ENCODE measurements at regions not wholly inside any gene's neighbourhood (a gene's known extent, or its start where the extent isn't known, plus 50 kb on each side); places are given as distances from the start of the nearest gene placed in this dataset.

DNA sequence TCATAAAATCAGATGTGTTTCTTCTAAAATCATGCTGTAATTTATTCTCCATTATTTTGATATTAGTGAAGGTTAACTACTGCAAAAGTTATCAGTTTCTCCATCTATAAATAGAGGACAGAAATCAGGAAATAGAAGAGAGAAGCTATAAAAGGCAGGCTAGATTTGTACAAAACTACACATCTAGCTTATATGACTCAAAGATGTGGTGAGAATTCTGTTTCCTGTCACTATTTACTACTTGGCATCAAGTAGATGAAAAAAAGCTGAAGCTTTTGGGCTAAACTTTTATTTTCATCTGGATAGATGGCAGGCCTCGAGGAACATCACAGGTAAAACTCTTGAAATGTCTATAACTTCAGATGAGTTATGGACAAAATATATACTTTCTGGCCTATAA, 49.8 kb upstream of the NAB1 start:
- Histone ChIP-seq H3K9me3 (replicated peaks; ENCODE audit: control insufficient read depth, insufficient read depth, low read length) (no peaks in the 10 kb centered on the region), H3K4me2 (ENCODE audit: control insufficient read depth, insufficient read depth) (no peak overlapping the region), H2AFZ (ENCODE audit: control insufficient read depth, low read depth, low read length) (no peak overlapping the region), H3K9ac (ENCODE audit: control insufficient read depth, insufficient read depth, low read length) (no peak overlapping the region), H3K36me3 (ENCODE audit: control insufficient read depth in 2 of 2, insufficient read depth in 2 of 2, low read length in 1 of 2) (no peaks in the 10 kb centered on the region), H4K20me1 (ENCODE audit: control insufficient read depth, insufficient read depth) (no peaks in the 10 kb centered on the region), H3K79me2 (ENCODE audit: control insufficient read depth, insufficient read depth, low read length) (no peaks in the 10 kb centered on the region), H3K27ac (ENCODE audit: control insufficient read depth, insufficient read depth) (no peak overlapping the region), H3K4me3 (no peak overlapping the region), H3K27me3 (replicated peaks in 1 of 2; ENCODE audit: control insufficient read depth in 2 of 2, insufficient read depth in 2 of 2, low read length in 1 of 2) (no peaks in the 10 kb centered on the region), H3K4me1 (ENCODE audit: control insufficient read depth, insufficient read depth, low read length) (peaks cover 3% of the 10 kb centered on the region)
- RAD21 ChIA-PET (ENCODE audit: unreplicated experiment): interaction anchor here (1.0 kb wide), 1 partner anchor 80 kb away, joined by 3 read pairs; no protein-coding TSS in a partner anchor
- no peak for ATAC-seq
- TF ChIP-seq TARDBP (IDR thresholded peaks at IDR 0.05; ENCODE audit: borderline replicate concordance) (no peak), WRNIP1 (IDR thresholded peaks at IDR 0.05; ENCODE audit: borderline replicate concordance, low read depth, low read length) (no peak), SMARCA5 (IDR thresholded peaks at IDR 0.05) (no peak), TAF1 (IDR thresholded peaks at IDR 0.05; ENCODE audit: borderline replicate concordance, low read depth, low read length) (no peak), MEF2B (IDR thresholded peaks at IDR 0.05; ENCODE audit: partially characterized antibody, poor library complexity, severe bottlenecking) (no peak), RELA (IDR thresholded peaks at IDR 0.05; ENCODE audit: borderline replicate concordance, partially characterized antibody) (no peak), SPI1 (IDR thresholded peaks at IDR 0.05; ENCODE audit: borderline replicate concordance, insufficient read depth, low read depth, low read length) (no peak), RAD21 (IDR thresholded peaks at IDR 0.05; ENCODE audit: insufficient read depth, low read depth, low read length) (no peak), SREBF2 (IDR thresholded peaks at IDR 0.05; ENCODE audit: low read length) (no peak), MTA3 (IDR thresholded peaks at IDR 0.05; ENCODE audit: borderline replicate concordance, low read length) (no peak)
- TF ChIP-seq, protein P1, sequence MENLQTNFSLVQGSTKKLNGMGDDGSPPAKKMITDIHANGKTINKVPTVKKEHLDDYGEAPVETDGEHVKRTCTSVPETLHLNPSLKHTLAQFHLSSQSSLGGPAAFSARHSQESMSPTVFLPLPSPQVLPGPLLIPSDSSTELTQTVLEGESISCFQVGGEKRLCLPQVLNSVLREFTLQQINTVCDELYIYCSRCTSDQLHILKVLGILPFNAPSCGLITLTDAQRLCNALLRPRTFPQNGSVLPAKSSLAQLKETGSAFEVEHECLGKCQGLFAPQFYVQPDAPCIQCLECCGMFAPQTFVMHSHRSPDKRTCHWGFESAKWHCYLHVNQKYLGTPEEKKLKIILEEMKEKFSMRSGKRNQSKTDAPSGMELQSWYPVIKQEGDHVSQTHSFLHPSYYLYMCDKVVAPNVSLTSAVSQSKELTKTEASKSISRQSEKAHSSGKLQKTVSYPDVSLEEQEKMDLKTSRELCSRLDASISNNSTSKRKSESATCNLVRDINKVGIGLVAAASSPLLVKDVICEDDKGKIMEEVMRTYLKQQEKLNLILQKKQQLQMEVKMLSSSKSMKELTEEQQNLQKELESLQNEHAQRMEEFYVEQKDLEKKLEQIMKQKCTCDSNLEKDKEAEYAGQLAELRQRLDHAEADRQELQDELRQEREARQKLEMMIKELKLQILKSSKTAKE (IDR thresholded peaks at IDR 0.05; ENCODE audit: low read depth, poor library complexity, severe bottlenecking): no peak
- TF ChIP-seq, protein P2, sequence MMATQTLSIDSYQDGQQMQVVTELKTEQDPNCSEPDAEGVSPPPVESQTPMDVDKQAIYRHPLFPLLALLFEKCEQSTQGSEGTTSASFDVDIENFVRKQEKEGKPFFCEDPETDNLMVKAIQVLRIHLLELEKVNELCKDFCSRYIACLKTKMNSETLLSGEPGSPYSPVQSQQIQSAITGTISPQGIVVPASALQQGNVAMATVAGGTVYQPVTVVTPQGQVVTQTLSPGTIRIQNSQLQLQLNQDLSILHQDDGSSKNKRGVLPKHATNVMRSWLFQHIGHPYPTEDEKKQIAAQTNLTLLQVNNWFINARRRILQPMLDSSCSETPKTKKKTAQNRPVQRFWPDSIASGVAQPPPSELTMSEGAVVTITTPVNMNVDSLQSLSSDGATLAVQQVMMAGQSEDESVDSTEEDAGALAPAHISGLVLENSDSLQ (IDR thresholded peaks at IDR 0.05): no peak
- TF ChIP-seq, protein P3, sequence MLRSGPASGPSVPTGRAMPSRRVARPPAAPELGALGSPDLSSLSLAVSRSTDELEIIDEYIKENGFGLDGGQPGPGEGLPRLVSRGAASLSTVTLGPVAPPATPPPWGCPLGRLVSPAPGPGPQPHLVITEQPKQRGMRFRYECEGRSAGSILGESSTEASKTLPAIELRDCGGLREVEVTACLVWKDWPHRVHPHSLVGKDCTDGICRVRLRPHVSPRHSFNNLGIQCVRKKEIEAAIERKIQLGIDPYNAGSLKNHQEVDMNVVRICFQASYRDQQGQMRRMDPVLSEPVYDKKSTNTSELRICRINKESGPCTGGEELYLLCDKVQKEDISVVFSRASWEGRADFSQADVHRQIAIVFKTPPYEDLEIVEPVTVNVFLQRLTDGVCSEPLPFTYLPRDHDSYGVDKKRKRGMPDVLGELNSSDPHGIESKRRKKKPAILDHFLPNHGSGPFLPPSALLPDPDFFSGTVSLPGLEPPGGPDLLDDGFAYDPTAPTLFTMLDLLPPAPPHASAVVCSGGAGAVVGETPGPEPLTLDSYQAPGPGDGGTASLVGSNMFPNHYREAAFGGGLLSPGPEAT (IDR thresholded peaks at IDR 0.05; ENCODE audit: low read depth): no peak
- BruUV-seq (replicated peaks): no TSS peak
- CTCF ChIA-PET: no interaction called here
- SMC1A ChIA-PET (ENCODE audit: uncharacterized antibody, unreplicated experiment): interaction anchor here (1.0 to 1.6 kb wide), 5 partner anchors 11 to 67 kb away, joined by 3 to 4 read pairs (median 3); no protein-coding TSS in a partner anchor
- in situ Hi-C loops (cut with MboI): no loop called here
- FAIRE-seq: peak; percentile 82
- WGBS (ENCODE audit: insufficient coverage, insufficient replicate concordance, low lambda C conversion rate, missing lambda C conversion rate): 53% methylated on average over 1 of the region's 1 CpG
- intact Hi-C loops (cut with micrococcal nuclease; ENCODE audit: unreplicated experiment): no loop called here
- POLR2A ChIA-PET: no interaction called here
- DNase-seq (ENCODE audit: low read depth, low spot score): no peak
